Mesenchymal stem cell (in vitro differentiated cells and primary cell): ENCODE measurements at regions not wholly inside any gene's neighbourhood (a gene's known extent, or its start where the extent isn't known, plus 50 kb on each side); places are given as distances from the start of the nearest gene placed in this dataset.

ENCODE experiments used
- DNase-seq: peaks from one replicate; pipeline ENCODE4 v3.0.0-alpha.2; 2013
- H2AFZ ChIP-seq: one replicate; pipeline ENCODE4 v1.6.1; 2013; ENCODE audit warnings: low read depth, mild to moderate bottlenecking, control low read depth, inconsistent platforms, low read length, moderate library complexity
- H2AK5ac ChIP-seq: 2 replicates; pipeline ENCODE4 v1.6.1; 2013; ENCODE audit warnings: low read length, moderate library complexity, mild to moderate bottlenecking, inconsistent platforms; ENCODE audit not compliant: severe bottlenecking
- H2BK120ac ChIP-seq: one replicate; pipeline ENCODE4 v1.6.1; 2013; ENCODE audit warnings: low read depth, mild to moderate bottlenecking, inconsistent platforms, low read length, moderate library complexity
- H2BK12ac ChIP-seq, 2 experiments: one replicate each; pipeline ENCODE4 v1.6.1; 2013; ENCODE audit warnings: inconsistent platforms in 2 of 2, low read length in 2 of 2, mild to moderate bottlenecking in 2 of 2, moderate library complexity in 2 of 2, control low read depth in 1 of 2
- H2BK15ac ChIP-seq: one replicate; pipeline ENCODE4 v1.6.1; 2013; ENCODE audit warnings: mild to moderate bottlenecking, low read depth, inconsistent platforms; ENCODE audit not compliant: poor library complexity, severe bottlenecking
- H2BK5ac ChIP-seq: 2 replicates; pipeline ENCODE4 v1.6.1; 2013; ENCODE audit warnings: low read depth, mild to moderate bottlenecking, low read length, control low read depth, inconsistent platforms; ENCODE audit not compliant: poor library complexity, severe bottlenecking
- H3K14ac ChIP-seq, 2 experiments: one replicate each; pipeline ENCODE4 v1.6.1; 2013; ENCODE audit warnings: inconsistent platforms in 2 of 2, low read length in 2 of 2, control low read depth in 1 of 2, mild to moderate bottlenecking in 1 of 2, moderate library complexity in 1 of 2
- H3K18ac ChIP-seq, 2 experiments: one replicate each; pipeline ENCODE4 v1.6.1; 2013; ENCODE audit warnings: inconsistent platforms in 2 of 2, low read length in 2 of 2, control low read depth in 1 of 2, low read depth in 1 of 2, mild to moderate bottlenecking in 1 of 2
- H3K23ac ChIP-seq, 2 experiments: one replicate each; pipeline ENCODE4 v1.6.1; 2013; ENCODE audit warnings: inconsistent platforms in 2 of 2, low read length in 2 of 2, mild to moderate bottlenecking in 2 of 2, moderate library complexity in 2 of 2, control low read depth in 1 of 2
- H3K27ac ChIP-seq: 2 replicates; pipeline ENCODE4 v1.5.1; 2013; ENCODE audit warnings: mild to moderate bottlenecking, moderate library complexity, low read length, control low read depth, inconsistent platforms; ENCODE audit not compliant: poor library complexity, severe bottlenecking
- H3K27me3 ChIP-seq, 2 experiments: 2 replicates each; pipeline versions ENCODE4 v1.6.1 to v1.7.0; 2013; ENCODE audit warnings: low read length in 2 of 2, mild to moderate bottlenecking in 2 of 2, moderate library complexity in 2 of 2, control low read depth in 1 of 2, inconsistent platforms in 1 of 2; ENCODE audit not compliant: control insufficient read depth in 1 of 2, insufficient read depth in 1 of 2
- H3K36me3 ChIP-seq, 2 experiments: 2 replicates each; pipeline versions ENCODE4 v1.6.1 to v1.7.0; 2013; ENCODE audit warnings: low read length in 2 of 2, control low read depth in 1 of 2, inconsistent platforms in 1 of 2, low read depth in 1 of 2, mild to moderate bottlenecking in 1 of 2; ENCODE audit not compliant: insufficient read depth in 2 of 2, control insufficient read depth in 1 of 2
- H3K4ac ChIP-seq, 2 experiments: one replicate each; pipeline ENCODE4 v1.6.1; 2013; ENCODE audit warnings: inconsistent platforms in 2 of 2, low read length in 2 of 2, mild to moderate bottlenecking in 2 of 2, moderate library complexity in 2 of 2, control low read depth in 1 of 2, low read depth in 1 of 2
- H3K4me1 ChIP-seq: 2 replicates; pipeline ENCODE4 v1.6.1; 2013; ENCODE audit warnings: low read depth, low read length, control low read depth; ENCODE audit not compliant: control insufficient read depth, insufficient read depth
- H3K4me2 ChIP-seq: 2 replicates; pipeline ENCODE4 v1.6.1; 2013; ENCODE audit warnings: low read length, mild to moderate bottlenecking, inconsistent platforms; ENCODE audit not compliant: poor library complexity, severe bottlenecking
- H3K4me3 ChIP-seq, 2 experiments: 2 replicates each; pipeline versions ENCODE4 v1.5.1 to v1.7.0; 2013; ENCODE audit warnings: low read length in 2 of 2, mild to moderate bottlenecking in 2 of 2, control low read depth in 1 of 2, low read depth in 1 of 2; ENCODE audit not compliant: insufficient read depth in 1 of 2
- H3K79me1 ChIP-seq: replicated peaks from 2 replicates; pipeline ENCODE4 v1.6.1; 2013; ENCODE audit warnings: mild to moderate bottlenecking, control low read depth, low read length, inconsistent platforms; ENCODE audit not compliant: poor library complexity, severe bottlenecking
- H3K9ac ChIP-seq: 2 replicates; pipeline ENCODE4 v1.7.0; 2013; ENCODE audit warnings: mild to moderate bottlenecking, low read length, moderate library complexity
- H3K9me3 ChIP-seq: 2 replicates; pipeline ENCODE4 v1.7.0; 2013; ENCODE audit warnings: mild to moderate bottlenecking, low read length; ENCODE audit not compliant: control insufficient read depth
- H4K8ac ChIP-seq: one replicate; pipeline ENCODE4 v1.6.1; 2013; ENCODE audit warnings: inconsistent platforms, mild to moderate bottlenecking, low read length, moderate library complexity
- H4K91ac ChIP-seq: one replicate; pipeline ENCODE4 v1.6.1; 2013; ENCODE audit warnings: mild to moderate bottlenecking, low read length, inconsistent platforms
- WGBS: methylation state at CpG from one replicate; pipeline ENCODE4 v1.1.7; 2013; ENCODE audit warnings: mixed read lengths; 5-methylcytosine and 5-hydroxymethylcytosine counted together

DNA sequence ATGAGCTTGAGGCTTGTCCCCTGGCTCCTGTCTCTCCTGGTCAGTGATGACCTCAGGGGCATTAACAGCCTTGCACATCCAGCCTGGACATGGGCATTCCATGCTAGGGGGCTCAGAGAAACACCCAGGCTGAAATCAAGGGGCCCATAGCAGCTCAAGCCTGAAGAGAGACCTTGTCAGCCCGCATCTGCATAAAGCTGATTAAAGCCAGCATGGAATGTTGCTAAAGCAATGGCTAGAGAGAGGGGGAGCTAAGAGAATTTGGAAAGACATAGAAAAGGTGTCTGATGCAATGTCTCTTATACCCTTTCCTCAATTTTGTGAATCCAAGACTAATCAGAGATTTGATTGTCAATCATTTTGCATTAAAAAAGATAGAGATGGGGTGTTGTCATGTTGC is 51.4 kb upstream of the WSCD1 start:
- Histone ChIP-seq H4K91ac (no peak overlapping the region), H3K9ac (no peak overlapping the region), H3K79me1 (no peaks in the 10 kb centered on the region), H3K27ac (no peak overlapping the region), H3K9me3 (no peaks in the 10 kb centered on the region), H3K4me1 (no peaks in the 10 kb centered on the region), H3K4ac (no peak overlapping the region), H2AK5ac (no peak overlapping the region), H2BK12ac (no peak overlapping the region), H2BK15ac (no peak overlapping the region), H3K27me3 (peaks cover 13 to 30% of the 10 kb centered on the region in 2 experiments), H3K36me3 (no peaks in the 10 kb centered on the region), H2AFZ (no peak overlapping the region), H2BK120ac (no peak overlapping the region), H4K8ac (no peak overlapping the region), H3K4me2 (no peak overlapping the region), H3K23ac (no peak overlapping the region), H3K14ac (no peak overlapping the region), H2BK5ac (no peak overlapping the region), H3K4me3 (no peak overlapping the region), H3K18ac (no peak overlapping the region)
- DNase-seq, result no peak
- WGBS, result 57% methylated on average over 1 of the region's 1 CpG

DNA sequence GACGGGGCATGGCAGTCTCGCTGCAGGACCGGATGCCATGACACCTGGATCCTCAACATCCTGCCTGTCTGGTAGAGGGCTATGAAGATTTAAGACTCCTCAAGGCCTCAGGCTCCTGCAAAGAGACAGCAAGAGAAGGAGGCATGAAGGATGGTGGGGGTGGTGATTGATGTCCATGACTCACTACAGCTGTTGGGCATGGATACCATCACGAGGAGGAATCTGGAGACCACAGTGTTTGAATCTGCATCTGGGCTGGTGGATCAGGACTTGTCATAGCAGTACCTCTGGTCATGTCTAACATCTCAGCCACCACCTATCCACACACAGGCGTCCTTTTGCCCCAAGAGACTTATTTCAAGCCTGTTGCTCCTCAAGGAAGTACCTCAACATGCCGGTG is 50.2 kb upstream of the WSCD1 start:
- DNase-seq, result no peak
- no peak overlapping the region for H4K8ac ChIP-seq
- no peak overlapping the region for H3K4me3 ChIP-seq
- no peaks in the 10 kb centered on the region for H3K79me1 ChIP-seq
- no peak overlapping the region for H2BK120ac ChIP-seq
- H3K9me3 ChIP-seq, result no peaks in the 10 kb centered on the region
- no peak overlapping the region for H3K18ac ChIP-seq
- H2BK12ac ChIP-seq, result no peak overlapping the region
- no peak overlapping the region for H4K91ac ChIP-seq
- H3K27me3 ChIP-seq, result peaks cover 13 to 37% of the 10 kb centered on the region in 2 experiments
- no peak overlapping the region for H2AFZ ChIP-seq
- H2AK5ac ChIP-seq, result no peak overlapping the region
- no peak overlapping the region for H3K27ac ChIP-seq
- WGBS, result 74% methylated on average over 5 of the region's 6 CpGs
- H3K36me3 ChIP-seq, result no peaks in the 10 kb centered on the region
- H3K4me1 ChIP-seq, result no peaks in the 10 kb centered on the region
- H3K9ac ChIP-seq, result no peak overlapping the region
- H2BK5ac ChIP-seq, result no peak overlapping the region
- H3K14ac ChIP-seq, result no peak overlapping the region
- H2BK15ac ChIP-seq, result no peak overlapping the region
- H3K23ac ChIP-seq, result no peak overlapping the region
- no peak overlapping the region for H3K4me2 ChIP-seq
- H3K4ac ChIP-seq, result no peak overlapping the region

DNA sequence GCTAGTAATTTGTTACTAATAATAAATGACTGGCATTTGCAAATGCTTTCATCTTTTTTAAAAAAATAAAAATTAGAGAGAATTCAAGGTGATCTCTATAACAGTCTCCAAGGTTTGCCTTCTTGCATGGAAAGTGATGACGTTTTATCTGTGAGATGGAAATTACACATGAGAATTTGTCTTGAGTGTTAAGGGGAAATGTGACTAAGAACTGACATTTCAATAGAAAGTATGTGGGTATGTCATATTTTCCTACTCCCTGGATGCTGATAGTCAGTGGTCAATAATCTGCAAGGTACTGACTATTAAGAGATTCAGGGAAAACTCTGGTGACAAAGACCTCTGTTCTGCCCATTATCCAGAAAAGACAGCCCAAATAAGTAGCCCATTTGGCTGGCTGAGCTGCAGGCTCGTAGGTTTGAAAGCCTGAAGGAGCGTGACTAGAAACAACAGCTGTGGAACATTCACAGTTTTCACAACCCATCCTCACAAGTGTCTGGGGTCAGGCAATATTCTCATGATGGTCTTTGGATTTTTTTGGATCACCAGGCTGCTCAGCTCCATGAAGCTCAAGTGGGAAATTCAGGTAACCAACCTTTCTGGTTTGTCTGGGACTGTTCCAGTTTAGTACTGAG is 49.7 kb upstream of the WSCD1 start:
- Histone ChIP-seq H3K79me1 (no peaks in the 10 kb centered on the region), H4K91ac (no peak overlapping the region), H2BK15ac (no peak overlapping the region), H4K8ac (no peak overlapping the region), H3K23ac (no peak overlapping the region), H2BK12ac (no peak overlapping the region), H3K18ac (no peak overlapping the region), H3K9ac (no peak overlapping the region), H3K27me3 (peaks cover 13 to 42% of the 10 kb centered on the region in 2 experiments), H2AFZ (no peak overlapping the region), H2BK5ac (no peak overlapping the region), H3K4ac (no peak overlapping the region), H3K27ac (no peak overlapping the region), H3K4me3 (no peak overlapping the region), H3K14ac (no peak overlapping the region), H3K9me3 (no peaks in the 10 kb centered on the region), H3K36me3 (no peaks in the 10 kb centered on the region), H2AK5ac (no peak overlapping the region), H3K4me2 (no peak overlapping the region), H3K4me1 (no peaks in the 10 kb centered on the region), H2BK120ac (no peak overlapping the region)
- no peak for DNase-seq
- 82% methylated on average over 3 of the region's 3 CpGs for WGBS
